GM18505 (cell line): ENCODE measurements at regions not wholly inside any gene's neighbourhood (a gene's known extent, or its start where the extent isn't known, plus 50 kb on each side); places are given as distances from the start of the nearest gene placed in this dataset.
"Not testable (repeated sequence)": the region's sequence is repeated elsewhere in the genome, so short reads cannot be mapped to it uniquely, and the experiment has no call there.

Source experiments
- ATAC-seq: cut with Tn5 transposase; IDR thresholded peaks from one replicate; pipeline ENCODE4 v1.9.1; 2021; ENCODE audit not compliant: unreplicated experiment
- POLR2A ChIP-seq: IDR thresholded peaks from 4 replicates; pipeline ENCODE4 v1.6.1; 2011; ENCODE audit warnings: borderline replicate concordance; ENCODE audit not compliant: insufficient read depth, insufficient read length; ENCODE audit errors: extremely low read depth

DNA sequence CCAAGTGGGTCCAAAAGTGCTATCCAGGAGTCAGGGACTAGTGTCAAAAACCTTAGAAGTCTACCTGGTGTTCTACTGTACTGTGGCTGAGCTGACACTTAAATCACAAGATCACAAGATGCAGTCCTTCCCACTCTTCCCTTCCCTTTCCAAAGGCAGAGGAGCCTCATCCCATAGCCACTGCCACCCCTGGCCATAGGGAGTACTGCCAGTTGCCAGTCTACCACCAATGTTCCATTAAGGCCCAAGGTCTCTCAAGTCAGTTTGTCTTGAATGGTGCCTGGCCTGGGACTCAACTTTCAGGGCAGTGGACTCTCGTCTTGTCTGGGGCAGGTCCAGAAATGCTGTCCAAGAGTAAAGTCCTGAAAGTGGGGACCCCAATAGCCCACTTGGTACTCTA is 585.6 kb downstream of the NUP35 start:
- ATAC-seq, result no peak
- no peak for TF ChIP-seq POLR2A

DNA sequence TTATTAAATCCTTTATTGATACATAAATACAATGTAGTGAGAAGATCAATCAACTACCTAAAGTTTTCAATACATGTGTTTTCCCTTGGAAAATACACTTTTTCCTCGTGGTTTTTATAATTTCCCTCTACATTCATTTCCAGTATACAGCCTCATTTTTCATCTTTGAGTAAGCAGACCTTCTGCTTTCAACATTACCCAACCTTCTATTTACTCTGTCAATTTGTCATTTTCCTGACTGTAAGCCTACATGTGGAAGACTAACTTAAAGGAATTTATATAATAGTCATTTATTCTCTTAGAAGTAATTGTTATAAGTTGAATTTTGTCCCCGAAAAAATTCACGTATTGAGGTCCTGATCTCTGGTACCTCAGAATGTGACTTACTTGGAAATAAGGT is 594.0 kb downstream of the NUP35 start:
- TF ChIP-seq POLR2A, result no peak

DNA sequence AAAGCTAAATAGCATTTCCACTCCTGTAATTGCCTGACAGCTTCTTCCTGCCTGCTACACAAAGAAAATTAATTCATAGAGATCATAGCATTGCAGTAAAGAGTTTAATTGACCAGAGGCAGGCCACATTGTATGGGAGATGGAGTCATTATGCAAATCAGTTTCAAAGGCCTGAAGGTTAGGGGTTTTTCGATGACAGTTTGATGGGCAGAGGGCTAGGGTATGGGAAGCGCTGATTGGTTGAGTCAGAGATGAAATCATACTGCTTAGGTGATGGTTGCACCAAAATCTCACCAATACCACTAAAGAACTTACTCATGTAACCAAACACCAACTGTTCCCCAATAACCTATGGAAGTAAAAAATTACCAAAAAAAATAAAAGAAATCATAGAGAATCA is 599.0 kb downstream of the NUP35 start:
- no peak for TF ChIP-seq POLR2A
- no peak for ATAC-seq

More for the DNA sequence above, 594.0 kb downstream of the NUP35 start:
- no peak for ATAC-seq

DNA sequence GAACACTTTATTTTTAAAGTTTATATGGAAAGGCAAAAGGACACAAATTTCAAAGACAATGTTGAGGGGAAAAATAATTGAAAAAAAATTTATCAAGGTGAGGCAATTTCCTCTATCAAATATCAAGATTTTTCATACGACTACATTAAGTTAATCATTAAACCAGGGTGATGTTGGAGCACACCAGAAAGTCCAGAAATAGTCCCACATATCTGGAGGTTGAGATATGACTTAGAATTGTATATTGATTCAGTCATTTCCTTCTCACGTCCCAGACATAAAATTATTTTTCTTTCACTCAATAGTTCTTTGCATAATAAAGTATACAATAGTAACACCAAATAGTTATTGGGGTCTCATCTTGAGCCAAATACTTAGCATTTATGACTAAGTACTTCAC is 605.1 kb downstream of the NUP35 start:
- ATAC-seq, result no peak
- no peak for TF ChIP-seq POLR2A

DNA sequence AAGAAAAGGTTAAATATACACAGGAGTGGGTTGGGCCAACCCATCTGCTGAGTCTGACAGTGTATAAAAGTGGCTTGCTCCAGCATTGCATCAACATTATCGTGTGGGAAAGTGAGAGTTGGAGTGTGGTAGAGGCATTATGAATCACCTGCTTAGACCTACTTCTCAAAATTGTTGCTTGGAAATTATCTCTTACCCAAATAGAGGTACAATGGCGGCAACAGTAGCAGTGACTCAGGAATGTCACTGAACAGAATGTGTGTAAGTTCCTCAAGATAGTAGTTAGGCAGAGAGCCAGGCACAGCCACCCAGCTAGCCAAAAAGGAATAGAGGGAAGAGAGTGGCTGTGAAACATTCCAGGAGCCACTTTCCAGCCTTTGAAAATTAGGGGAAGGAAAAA is 616.0 kb downstream of the NUP35 start:
- ATAC-seq, result no peak

GRCh38 chr2:183752571-183752970 is 628.3 kb downstream of the NUP35 start:
- TF ChIP-seq POLR2A, result no peak
- ATAC-seq, result no peak

More for the DNA sequence above, 616.0 kb downstream of the NUP35 start:
- TF ChIP-seq POLR2A, result no peak

GRCh38 chr2:183759033-183759432 is 634.8 kb downstream of the NUP35 start:
- no peak for TF ChIP-seq POLR2A
- ATAC-seq, result no peak

DNA sequence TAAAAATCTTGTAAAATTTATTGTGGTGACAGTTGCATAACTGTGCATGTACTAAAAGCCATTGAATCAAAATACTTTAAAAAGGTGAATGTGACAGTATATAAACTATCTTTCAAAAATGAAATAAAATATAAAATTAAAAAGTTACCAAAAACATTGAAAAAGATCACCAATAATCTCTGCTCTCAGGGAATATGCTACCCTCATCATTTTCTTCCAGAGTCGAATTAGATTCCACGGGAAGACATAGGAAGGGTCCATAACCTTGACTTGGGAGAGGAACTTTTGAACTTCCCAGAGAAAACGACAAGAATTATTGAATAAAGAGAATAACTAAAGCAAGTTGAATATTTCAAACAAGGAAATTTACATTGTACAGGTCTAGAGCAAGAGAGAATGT is 649.5 kb downstream of the NUP35 start:
- ATAC-seq, result no peak

DNA sequence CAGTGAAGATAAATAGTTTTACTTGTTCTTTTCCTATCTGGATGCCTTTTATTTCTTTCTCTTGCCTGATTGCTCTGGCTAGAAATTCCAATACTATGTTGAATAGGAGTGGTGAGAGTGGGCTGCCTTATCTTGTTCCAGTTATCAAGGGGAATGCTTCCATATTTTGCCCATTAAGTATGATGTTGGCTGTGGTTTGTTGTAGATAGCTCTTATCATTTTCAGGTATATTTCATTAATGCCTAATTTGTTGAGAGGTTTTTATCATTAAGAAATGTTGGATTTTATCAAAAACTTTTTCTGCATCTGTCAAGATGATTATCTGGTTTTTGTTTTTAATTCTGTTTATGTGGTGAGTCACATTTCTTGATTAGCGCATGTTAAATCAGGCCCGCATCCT is 655.8 kb downstream of the NUP35 start:
- TF ChIP-seq POLR2A, result no peak
- no peak for ATAC-seq

More for the DNA sequence above, 649.5 kb downstream of the NUP35 start:
- no peak for TF ChIP-seq POLR2A

DNA sequence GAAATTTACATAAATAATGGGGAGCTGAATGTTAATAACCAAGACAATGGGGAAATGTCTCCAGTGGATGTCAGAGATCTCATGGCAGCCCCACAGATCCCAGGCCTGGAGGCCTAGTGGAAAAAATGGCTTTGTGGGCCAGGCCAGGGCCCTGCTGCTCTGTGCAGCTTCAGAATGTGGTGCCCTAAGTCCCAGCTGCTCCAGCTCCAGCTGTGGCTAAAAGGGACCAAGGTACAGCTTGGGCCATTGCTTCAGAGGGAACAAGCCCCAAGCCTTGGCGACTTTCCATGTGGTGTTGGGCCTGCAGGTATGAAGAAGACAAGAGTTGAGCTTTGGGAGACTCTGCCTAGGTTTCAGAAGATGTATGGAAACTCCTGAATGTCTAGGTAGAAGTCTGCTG is 658.2 kb downstream of the NUP35 start:
- no peak for TF ChIP-seq POLR2A
- ATAC-seq, result no peak

GRCh38 chr2:183788796-183789195 is 664.6 kb downstream of the NUP35 start:
- not testable (repeated sequence) for ATAC-seq

- not testable (repeated sequence) for ATAC-seq
Measured at GRCh38 chr2:183792165-183792924, 668.1 kb downstream of the NUP35 start.

DNA sequence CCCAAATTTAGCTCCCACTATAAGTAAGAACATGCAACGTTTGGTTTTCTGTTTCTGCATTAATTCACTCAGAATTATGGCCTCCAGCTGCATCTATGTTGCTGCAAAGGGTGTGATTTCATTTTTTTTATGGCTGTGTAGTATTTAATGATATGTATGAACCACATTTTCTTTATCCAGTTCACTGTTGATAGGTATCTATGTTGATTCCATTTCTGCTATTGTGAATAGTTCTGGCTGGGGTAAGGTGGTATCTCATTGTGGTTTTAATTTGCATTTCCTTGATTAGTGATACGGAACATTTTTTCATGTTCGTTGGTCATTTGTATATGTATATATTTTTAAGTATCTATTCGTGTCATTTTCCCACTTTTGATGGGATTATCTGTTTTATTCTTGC is 674.3 kb downstream of the NUP35 start:
- ATAC-seq, result no peak
- no peak for TF ChIP-seq POLR2A

- TF ChIP-seq POLR2A, result no peak
Measured at GRCh38 chr2:183799761-183800160, 675.5 kb downstream of the NUP35 start.

DNA sequence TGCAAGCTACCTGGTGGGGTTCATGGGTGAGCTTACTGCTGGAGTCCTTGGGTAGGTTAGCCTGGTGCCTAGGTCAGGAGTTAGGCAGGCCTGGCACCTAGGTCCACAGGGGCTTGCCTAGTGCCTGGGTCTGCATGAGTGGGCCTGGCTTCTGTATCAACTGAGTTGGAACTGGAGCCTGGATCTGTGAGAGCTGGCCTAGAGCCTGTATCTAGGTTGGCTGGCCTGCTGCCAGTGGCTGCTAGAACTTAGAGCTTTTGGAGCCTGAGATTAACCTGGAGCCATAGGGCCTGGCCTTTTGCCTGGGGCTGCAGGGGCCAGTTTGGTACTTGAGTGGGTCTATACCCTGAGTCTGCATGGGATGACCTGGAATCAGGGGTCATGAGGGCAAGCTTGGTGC is 679.4 kb downstream of the NUP35 start:
- no peak for TF ChIP-seq POLR2A
- no peak for ATAC-seq

More at GRCh38 chr2:183799761-183800160, 675.5 kb downstream of the NUP35 start:
- ATAC-seq, result no peak
